Thyroid gland (tissue), 4 donors: ENCODE measurements at regions not wholly inside any gene's neighbourhood (a gene's known extent, or its start where the extent isn't known, plus 50 kb on each side); places are given as distances from the start of the nearest gene placed in this dataset.

Experiments used
- DNase-seq, 2 donors: peaks; one replicate each; pipeline ENCODE4 v3.0.0-alpha.2; 2019
- H3K27ac ChIP-seq, 3 donors: fragments of 200-600 bp; sonication (generic); 1 replicate in 2 of 3; 2 replicates in 1 of 3; pipeline ENCODE4 v1.5.1; 2016 to 2019; ENCODE audit warnings: mild to moderate bottlenecking in 1 of 3, moderate library complexity in 1 of 3
- H3K27me3 ChIP-seq: fragments of 200-600 bp; sonication (generic); one replicate; pipeline ENCODE4 v1.5.1; 2019
- H3K36me3 ChIP-seq, 2 donors: fragments of 200-600 bp; sonication (generic); one replicate each; pipeline ENCODE4 v1.5.1; 2016 to 2019
- H3K4me1 ChIP-seq, 2 donors: fragments of 200-600 bp; sonication (generic); one replicate each; pipeline ENCODE4 v1.5.1; 2017 to 2019
- H3K4me3 ChIP-seq, 3 donors: fragments of 200-600 bp; sonication (generic); replicated peaks in 1 of 3; 1 replicate in 2 of 3; 2 replicates in 1 of 3; pipeline ENCODE4 v1.5.1; 2016; ENCODE audit warnings: mild to moderate bottlenecking in 1 of 3
- H3K9me3 ChIP-seq: fragments of 200-600 bp; sonication (generic); one replicate; pipeline ENCODE4 v1.5.1; 2017
- CTCF ChIP-seq, 6 experiments: fragments of 200-600 bp in 3 of 6; fragments of 450-650 bp in 3 of 6; sonication (generic) in 3 of 6; IDR thresholded peaks; one replicate each; pipeline ENCODE4 v1.5.1; 2016 to 2019; ENCODE audit warnings: antibody characterized with exemption in 6 of 6, mild to moderate bottlenecking in 2 of 6, inconsistent platforms in 1 of 6, moderate library complexity in 1 of 6
- POLR2A ChIP-seq, 2 donors: fragments of 450-650 bp; IDR thresholded peaks; one replicate each; pipeline ENCODE4 v1.6.1; 2017; ENCODE audit warnings: antibody characterized with exemption in 2 of 2, mild to moderate bottlenecking in 2 of 2, moderate library complexity in 1 of 2
- WGBS, 2 donors: methylation state at CpG; one replicate each; pipeline ENCODE4 v1.1.5; 2017; 5-methylcytosine and 5-hydroxymethylcytosine counted together
- intact Hi-C: fragments of 100-400 bp; cut with DNase I; formaldehyde crosslinking; loops from one replicate; pipeline ENCODE4 v1.15.1; 2023

- TF ChIP-seq POLR2A (IDR thresholded peaks at IDR 0.05) (no peak), CTCF (IDR thresholded peaks at IDR 0.05) (no peak)
- H3K36me3 ChIP-seq, result no peaks in the 10 kb centered on the region
- H3K27ac ChIP-seq, result no peak overlapping the region
- no peaks in the 10 kb centered on the region for H3K9me3 ChIP-seq
- DNase-seq, result no peak
- WGBS, 2 donors, result 89 to 95% methylated on average over 2 of the region's 2 CpGs
- H3K4me1 ChIP-seq, result no peaks in the 10 kb centered on the region
- no peaks in the 10 kb centered on the region for H3K27me3 ChIP-seq
- no peak overlapping the region for H3K4me3 ChIP-seq
- intact Hi-C loops, result no loop called here
Observed at GRCh38 chr6:139523986-139524385, 149.5 kb upstream of the CITED2 start.

GRCh38 chr6:139522511-139523220, 148.2 kb upstream of the CITED2 start:
- H3K36me3 ChIP-seq, result no peaks in the 10 kb centered on the region
- H3K4me1 ChIP-seq, result no peaks in the 10 kb centered on the region
- intact Hi-C loops, result no loop called here
- no peaks in the 10 kb centered on the region for H3K9me3 ChIP-seq
- TF ChIP-seq POLR2A (IDR thresholded peaks at IDR 0.05) (no peak), CTCF (IDR thresholded peaks at IDR 0.05) (no peak)
- 61 to 71% methylated on average over 3 of the region's 3 CpGs for WGBS, 2 donors
- H3K4me3 ChIP-seq, result no peak overlapping the region
- no peak overlapping the region for H3K27ac ChIP-seq
- H3K27me3 ChIP-seq, result no peaks in the 10 kb centered on the region
- no peak for DNase-seq

DNA sequence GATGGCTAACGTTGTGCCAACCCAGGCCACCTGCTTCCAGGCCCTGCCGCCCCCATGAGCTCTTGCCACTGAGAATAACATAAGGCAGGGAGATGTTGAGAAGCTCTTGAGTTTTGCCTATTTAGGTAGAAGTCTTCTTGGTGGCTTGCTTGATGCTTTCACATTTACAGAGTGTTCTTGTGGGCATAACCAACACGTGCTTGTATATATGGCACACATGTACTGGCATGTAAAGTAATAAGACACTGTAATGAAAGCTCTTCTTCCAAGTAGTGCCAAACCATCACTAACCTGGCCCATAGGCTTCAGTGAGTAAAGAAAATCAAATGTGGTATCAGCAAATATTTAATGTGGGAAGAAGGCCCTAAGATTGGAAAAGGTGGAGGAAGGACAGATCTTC, 146.9 kb upstream of the CITED2 start:
- no peak overlapping the region for H3K4me3 ChIP-seq
- no peak for DNase-seq
- 92 to 97% methylated on average over 3 of the region's 3 CpGs for WGBS, 2 donors

DNA sequence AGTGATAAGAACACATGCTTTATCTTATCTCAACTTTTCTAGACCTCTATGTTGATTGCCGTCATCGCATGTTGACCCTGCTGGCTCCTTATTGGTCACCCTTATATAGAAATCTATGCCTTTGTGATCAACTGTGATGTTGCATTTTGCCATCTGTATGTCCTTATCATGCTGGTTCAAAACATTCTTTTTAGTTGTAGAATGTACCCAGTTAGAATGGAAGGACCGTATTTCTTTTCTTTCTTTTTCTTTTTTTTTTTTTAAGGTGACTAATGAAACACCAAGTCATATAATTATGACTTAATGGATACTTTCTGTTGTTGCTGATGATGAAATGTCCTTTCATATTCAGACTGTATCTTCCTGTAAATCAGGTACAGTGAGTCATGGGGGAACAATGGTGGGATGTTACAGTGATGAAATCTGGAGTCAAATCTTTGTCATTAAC, 145.9 kb upstream of the CITED2 start:
- intact Hi-C loops, result no loop called here
- no peak for TF ChIP-seq CTCF (IDR thresholded peaks at IDR 0.05)
- no peak for TF ChIP-seq POLR2A (IDR thresholded peaks at IDR 0.05)
- no peaks in the 10 kb centered on the region for H3K9me3 ChIP-seq
- no peak overlapping the region for H3K27ac ChIP-seq
- H3K36me3 ChIP-seq, result no peaks in the 10 kb centered on the region
- no peaks in the 10 kb centered on the region for H3K27me3 ChIP-seq
- DNase-seq, result no peak
- no peak overlapping the region for H3K4me3 ChIP-seq
- WGBS, 2 donors, result 95% methylated on average over 3 of the region's 3 CpGs
- H3K4me1 ChIP-seq, result no peaks in the 10 kb centered on the region

More for the DNA sequence above, 146.9 kb upstream of the CITED2 start:
- intact Hi-C loops, result no loop called here
- Histone ChIP-seq H3K27me3 (no peaks in the 10 kb centered on the region), H3K9me3 (no peaks in the 10 kb centered on the region), H3K4me1 (no peaks in the 10 kb centered on the region), H3K36me3 (no peaks in the 10 kb centered on the region), H3K27ac (no peak overlapping the region)
- TF ChIP-seq POLR2A (IDR thresholded peaks at IDR 0.05) (no peak), CTCF (IDR thresholded peaks at IDR 0.05) (no peak)

DNA sequence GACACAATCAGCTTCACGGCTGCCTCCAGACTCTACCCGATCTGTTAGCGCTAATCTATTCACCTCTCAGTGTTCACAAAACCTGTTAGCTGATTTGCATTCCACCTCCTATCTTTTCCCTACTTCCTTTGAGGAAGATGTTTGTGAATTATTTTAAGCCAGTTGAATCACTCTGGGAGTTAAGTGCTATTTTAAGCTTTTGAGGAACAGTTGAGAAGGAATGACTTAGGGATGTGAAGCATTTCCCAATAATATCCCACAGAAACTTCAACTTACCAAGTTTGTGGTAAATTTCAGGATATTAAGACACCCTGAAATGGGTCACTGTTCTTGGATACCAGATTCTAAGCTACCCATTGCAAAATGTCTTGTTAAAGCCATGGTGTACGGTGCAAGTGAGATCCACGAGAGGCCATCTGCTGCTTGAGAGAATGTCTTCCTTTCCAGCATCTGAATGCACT, 145.2 kb upstream of the CITED2 start:
- H3K4me3 ChIP-seq, result no peak overlapping the region
- DNase-seq, result no peak
- no peaks in the 10 kb centered on the region for H3K9me3 ChIP-seq
- no peaks in the 10 kb centered on the region for H3K4me1 ChIP-seq
- TF ChIP-seq CTCF (IDR thresholded peaks at IDR 0.05) (no peak), POLR2A (IDR thresholded peaks at IDR 0.05) (no peak)
- no peaks in the 10 kb centered on the region for H3K27me3 ChIP-seq
- H3K27ac ChIP-seq, result no peak overlapping the region
- H3K36me3 ChIP-seq, result no peaks in the 10 kb centered on the region
- WGBS, 2 donors, result 84 to 90% methylated on average over 5 of the region's 5 CpGs
- intact Hi-C loops, result no loop called here
